ENCODE measurements at regions not wholly inside any gene's neighbourhood (a gene's known extent, or its start where the extent isn't known, plus 50 kb on each side); places are given as distances from the start of the nearest gene placed in this dataset.

DNA sequence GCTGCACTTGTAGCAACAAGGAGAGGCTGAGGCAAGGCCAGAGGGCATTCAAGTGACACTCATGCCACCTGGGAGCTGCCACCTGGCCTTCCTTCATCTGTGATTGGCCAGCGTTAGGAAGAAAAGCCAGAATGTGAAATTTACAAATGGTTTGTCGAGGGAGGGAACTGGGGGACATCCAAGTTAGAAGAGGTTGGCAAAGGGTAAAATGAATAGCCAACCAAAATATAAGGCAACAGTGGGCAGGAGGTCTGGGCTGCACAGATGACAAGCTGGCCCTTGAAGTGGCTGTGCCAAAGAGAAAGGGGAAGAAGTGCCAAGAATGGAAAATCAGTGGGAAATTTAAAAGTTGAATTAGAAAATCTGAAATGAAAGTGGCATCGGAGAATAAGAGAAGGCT lies 221.4 kb downstream of the C11orf91 start:
- H3K27ac ChIP-seq, result no peak overlapping the region
- WGBS, 5 donors, result 79 to 91% (median 90%) methylated on average over 3 of the region's 3 CpGs
- no peak for DNase-seq
- no peaks in the 10 kb centered on the region for H3K9me3 ChIP-seq
- no peaks in the 10 kb centered on the region for H3K36me3 ChIP-seq
- peaks cover 0 to 35% (median 4%) of the 10 kb centered on the region in 7 donors for H3K27me3 ChIP-seq (replicated peaks in 1 of 7)
- TF ChIP-seq POLR2AphosphoS5 (IDR thresholded peaks at IDR 0.05) (no peak), POLR2A (IDR thresholded peaks at IDR 0.05) (no peak)
- TF ChIP-seq, protein P1, sequence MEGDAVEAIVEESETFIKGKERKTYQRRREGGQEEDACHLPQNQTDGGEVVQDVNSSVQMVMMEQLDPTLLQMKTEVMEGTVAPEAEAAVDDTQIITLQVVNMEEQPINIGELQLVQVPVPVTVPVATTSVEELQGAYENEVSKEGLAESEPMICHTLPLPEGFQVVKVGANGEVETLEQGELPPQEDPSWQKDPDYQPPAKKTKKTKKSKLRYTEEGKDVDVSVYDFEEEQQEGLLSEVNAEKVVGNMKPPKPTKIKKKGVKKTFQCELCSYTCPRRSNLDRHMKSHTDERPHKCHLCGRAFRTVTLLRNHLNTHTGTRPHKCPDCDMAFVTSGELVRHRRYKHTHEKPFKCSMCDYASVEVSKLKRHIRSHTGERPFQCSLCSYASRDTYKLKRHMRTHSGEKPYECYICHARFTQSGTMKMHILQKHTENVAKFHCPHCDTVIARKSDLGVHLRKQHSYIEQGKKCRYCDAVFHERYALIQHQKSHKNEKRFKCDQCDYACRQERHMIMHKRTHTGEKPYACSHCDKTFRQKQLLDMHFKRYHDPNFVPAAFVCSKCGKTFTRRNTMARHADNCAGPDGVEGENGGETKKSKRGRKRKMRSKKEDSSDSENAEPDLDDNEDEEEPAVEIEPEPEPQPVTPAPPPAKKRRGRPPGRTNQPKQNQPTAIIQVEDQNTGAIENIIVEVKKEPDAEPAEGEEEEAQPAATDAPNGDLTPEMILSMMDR (IDR thresholded peaks at IDR 0.05 in 8 of 11, conservative IDR thresholded peaks at IDR 0.05 in 3 of 11), result no peak
- no peak overlapping the region for H3K4me3 ChIP-seq
- H3K4me1 ChIP-seq, result no peaks in the 10 kb centered on the region
- intact Hi-C loops (cut with DNase I; ENCODE audit: low total_unique reads), result no loop called here

DNA sequence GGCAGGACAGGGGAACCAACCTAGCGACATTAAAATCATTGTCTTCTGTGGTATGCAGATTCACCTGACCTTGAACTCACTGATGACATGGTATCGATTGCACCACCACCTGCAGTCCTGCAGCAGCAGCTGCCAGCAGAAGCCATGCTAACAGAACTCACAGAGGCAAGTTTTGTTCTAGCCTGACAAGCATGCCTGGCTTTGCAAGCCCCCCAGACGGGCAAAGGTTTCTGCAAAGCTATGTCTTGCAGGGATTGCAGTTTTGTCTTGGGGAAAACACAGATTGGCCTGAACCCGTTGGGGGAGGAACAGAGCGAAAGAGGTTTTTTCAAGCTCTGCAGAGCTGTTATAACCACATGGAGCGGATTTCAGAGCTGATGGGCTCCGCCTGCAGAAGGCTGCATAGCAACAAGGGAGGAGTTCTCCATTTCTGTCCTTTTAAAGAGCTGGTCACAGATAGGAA lies 221.0 kb downstream of the HIPK3 start:
- Histone ChIP-seq H3K27me3 (replicated peaks in 1 of 7) (peaks cover 0 to 27% (median 4%) of the 10 kb centered on the region in 7 donors), H3K4me1 (no peaks in the 10 kb centered on the region), H3K4me3 (no peak overlapping the region), H3K9me3 (no peaks in the 10 kb centered on the region), H3K27ac (no peak overlapping the region), H3K36me3 (no peaks in the 10 kb centered on the region)
- 43 to 55% (median 51%) methylated on average over 7 of the region's 7 CpGs for WGBS, 5 donors
- no peak for DNase-seq
- TF ChIP-seq, protein P1 (IDR thresholded peaks at IDR 0.05 in 8 of 11, conservative IDR thresholded peaks at IDR 0.05 in 3 of 11), result no peak
- no peak for TF ChIP-seq POLR2A (IDR thresholded peaks at IDR 0.05)
- no peak for TF ChIP-seq POLR2AphosphoS5 (IDR thresholded peaks at IDR 0.05)
- intact Hi-C loops (cut with DNase I; ENCODE audit: low total_unique reads), result no loop called here

DNA sequence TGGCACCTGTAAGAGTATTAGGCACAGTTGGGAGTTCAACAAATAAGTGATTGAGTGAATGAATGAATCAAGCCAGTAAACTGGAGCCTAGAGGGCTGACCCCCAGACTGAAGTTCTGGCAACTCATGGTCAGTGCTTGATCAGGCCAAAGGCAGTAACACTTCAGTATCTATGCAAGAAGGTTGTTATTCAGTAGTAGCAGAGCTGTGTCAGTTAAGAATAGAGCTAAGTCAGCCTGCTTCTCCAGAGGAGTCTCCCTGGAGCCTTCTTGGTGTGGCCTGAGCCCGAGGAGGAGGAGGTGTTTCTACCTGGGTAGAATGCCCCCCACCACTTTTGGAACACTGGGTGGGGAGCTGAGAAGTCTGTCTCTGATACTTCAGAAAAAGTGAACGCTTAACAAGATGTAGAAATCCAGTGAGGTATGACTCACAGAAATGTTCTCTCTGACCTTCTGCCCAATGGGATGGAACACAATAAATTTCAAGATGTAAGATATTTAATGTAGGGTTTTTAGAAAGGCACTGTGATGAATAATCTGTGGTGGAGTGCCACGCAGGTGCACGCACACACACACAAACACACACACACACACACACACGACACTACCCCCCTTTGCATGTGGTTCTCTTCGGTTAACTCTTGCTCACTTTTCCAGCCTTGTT lies 219.9 kb downstream of the HIPK3 start:
- DNase-seq, result no peak
- Histone ChIP-seq H3K9me3 (no peaks in the 10 kb centered on the region), H3K27ac (no peak overlapping the region), H3K27me3 (replicated peaks in 1 of 7) (peaks cover 0 to 29% (median 4%) of the 10 kb centered on the region in 7 donors), H3K36me3 (no peaks in the 10 kb centered on the region), H3K4me1 (no peaks in the 10 kb centered on the region), H3K4me3 (no peak overlapping the region)
- 81 to 86% (median 83%) methylated on average over 6 of the region's 6 CpGs for WGBS, 5 donors
- no peak for TF ChIP-seq POLR2A (IDR thresholded peaks at IDR 0.05)
- intact Hi-C loops (cut with DNase I; ENCODE audit: low total_unique reads), result no loop called here

DNA sequence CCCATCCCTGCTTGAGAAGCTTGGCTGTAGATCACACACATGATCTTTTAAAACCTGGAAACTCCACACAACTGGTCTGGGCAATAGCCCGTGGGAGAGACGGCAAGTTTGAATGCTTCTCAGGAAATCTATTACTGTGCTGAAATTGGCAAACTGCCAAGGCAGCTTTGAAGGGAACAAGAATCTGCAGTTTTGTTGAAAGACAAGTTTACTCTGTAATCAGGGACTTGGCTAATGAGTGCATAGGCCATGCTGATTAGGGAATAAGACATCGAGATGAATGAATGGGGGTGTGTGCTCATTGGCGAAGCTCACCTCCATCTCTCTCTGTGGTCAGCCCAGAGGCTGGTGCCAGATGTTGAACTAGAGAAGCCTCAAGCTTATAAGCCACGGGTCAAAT lies 218.8 kb downstream of the HIPK3 start:
- Histone ChIP-seq H3K9me3 (no peaks in the 10 kb centered on the region), H3K36me3 (no peaks in the 10 kb centered on the region), H3K27me3 (replicated peaks in 1 of 7) (peaks cover 0 to 29% (median 4%) of the 10 kb centered on the region in 7 donors), H3K27ac (no peak overlapping the region), H3K4me1 (no peaks in the 10 kb centered on the region), H3K4me3 (no peak overlapping the region)
- intact Hi-C loops (cut with DNase I; ENCODE audit: low total_unique reads), result no loop called here
- WGBS, 5 donors, result 30 to 45% (median 35%) methylated on average over 5 of the region's 5 CpGs
- TF ChIP-seq POLR2A (IDR thresholded peaks at IDR 0.05) (no peak), POLR2AphosphoS5 (IDR thresholded peaks at IDR 0.05) (no peak)
- TF ChIP-seq, protein P1 (IDR thresholded peaks at IDR 0.05 in 8 of 11, conservative IDR thresholded peaks at IDR 0.05 in 3 of 11), result no peak
- no peak for DNase-seq

Measured in spleen (tissue), 11 donors.